ENCODE measurements at regions not wholly inside any gene's neighbourhood (a gene's known extent, or its start where the extent isn't known, plus 50 kb on each side); places are given as distances from the start of the nearest gene placed in this dataset.
"Not testable (repeated sequence)": the region's sequence is repeated elsewhere in the genome, so short reads cannot be mapped to it uniquely, and the experiment has no call there.

DNA sequence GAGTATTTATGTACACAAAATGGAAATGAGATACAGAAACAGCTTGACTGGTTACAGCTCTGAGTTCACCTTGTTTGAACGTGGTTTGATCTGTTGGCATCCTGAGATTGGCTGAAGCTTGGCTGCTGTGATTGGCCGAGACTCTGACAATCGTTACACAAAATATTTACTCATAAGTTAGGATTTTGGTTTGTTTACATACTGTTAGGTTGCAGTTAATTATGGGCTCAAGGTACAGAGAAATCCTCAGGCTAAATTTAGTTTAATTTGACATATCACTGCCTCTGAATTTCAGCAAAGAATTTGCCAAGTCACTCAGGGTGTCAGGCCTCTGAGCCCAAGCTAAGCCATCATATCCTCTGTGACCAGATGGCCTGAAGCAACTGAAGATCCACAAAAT is 227.3 kb downstream of the COPRS start:
- no peak for DNase-seq (ENCODE audit: low read depth in 4 of 4, low spot score in 3 of 4)

DNA sequence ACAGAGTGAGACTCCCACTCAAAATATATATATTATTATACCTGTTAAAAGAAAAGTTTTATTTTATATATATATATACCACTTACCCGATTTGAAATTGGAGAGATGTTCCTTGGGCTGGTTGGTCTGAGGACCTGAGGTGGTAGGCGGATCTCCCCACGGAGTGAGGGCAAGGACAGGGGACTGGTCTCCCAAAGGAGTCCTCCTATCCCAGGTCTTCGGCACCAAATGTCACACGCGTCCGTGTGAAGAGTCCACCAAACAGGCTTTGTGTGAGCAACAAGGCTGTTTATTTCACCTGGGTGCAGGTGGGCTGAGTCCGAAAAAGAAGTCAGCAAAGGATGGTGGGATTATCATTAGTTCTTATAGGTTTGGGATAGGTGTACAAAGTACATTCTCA is 228.2 kb downstream of the COPRS start:
- DNase-seq (ENCODE audit: low read depth in 4 of 4, low spot score in 3 of 4): not testable (repeated sequence)

DNA sequence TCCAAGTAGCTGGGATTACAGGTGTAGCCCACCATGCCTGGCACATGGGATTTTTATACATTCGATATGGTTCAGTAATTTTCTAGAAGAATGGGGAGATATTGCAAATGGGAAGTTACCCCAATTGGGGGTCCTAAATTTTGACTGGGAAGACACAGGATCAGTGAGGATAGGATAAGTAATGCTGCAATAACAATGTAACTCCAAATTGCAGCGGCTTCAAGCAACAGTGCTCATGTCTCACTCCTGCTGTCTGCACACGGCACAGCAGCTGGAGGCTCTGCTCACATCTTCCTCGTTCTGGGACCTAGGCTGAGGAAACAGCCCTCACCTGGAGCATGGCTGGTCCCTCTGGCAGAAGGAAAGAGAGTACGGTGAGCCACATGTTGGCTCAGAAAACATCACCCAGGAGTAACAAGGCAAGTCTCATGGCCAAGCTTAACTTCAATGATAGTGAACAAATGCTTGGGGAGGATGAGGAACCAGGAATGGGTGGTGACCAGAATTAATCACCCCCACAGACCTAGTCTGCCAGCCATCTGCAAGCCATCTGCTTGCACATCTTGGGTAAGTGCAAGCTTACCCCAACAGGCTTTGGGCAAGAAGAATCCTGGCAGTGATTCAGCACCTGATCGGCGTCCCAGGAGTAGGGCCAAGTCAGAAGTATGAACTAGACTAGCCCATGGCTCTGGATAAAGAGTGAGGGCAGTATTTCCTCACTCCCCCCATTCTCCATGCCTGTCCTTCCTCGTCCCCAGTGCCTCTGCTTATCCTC is 229.2 kb downstream of the COPRS start:
- no peak for DNase-seq (ENCODE audit: low read depth in 4 of 4, low spot score in 3 of 4)

DNA sequence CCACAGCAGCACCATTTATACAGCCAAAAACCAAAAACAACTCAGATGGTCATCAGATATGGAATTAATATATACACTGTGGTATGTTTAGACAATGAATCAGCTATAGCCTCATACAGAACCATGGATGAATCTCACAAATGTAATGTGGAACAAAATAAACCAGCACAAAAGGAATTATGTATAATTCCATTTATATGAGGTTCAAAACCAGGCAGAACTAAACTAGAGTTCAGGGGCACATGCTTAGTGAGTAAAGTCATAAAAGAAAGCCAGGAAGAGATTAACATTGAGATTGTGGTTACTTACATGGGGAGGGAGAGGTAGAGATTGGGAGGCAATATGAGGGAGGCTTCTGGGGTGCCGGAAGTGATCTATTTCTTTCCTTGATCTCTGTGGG is 231.1 kb downstream of the COPRS start:
- DNase-seq (ENCODE audit: low read depth in 4 of 4, low spot score in 3 of 4): no peak

DNA sequence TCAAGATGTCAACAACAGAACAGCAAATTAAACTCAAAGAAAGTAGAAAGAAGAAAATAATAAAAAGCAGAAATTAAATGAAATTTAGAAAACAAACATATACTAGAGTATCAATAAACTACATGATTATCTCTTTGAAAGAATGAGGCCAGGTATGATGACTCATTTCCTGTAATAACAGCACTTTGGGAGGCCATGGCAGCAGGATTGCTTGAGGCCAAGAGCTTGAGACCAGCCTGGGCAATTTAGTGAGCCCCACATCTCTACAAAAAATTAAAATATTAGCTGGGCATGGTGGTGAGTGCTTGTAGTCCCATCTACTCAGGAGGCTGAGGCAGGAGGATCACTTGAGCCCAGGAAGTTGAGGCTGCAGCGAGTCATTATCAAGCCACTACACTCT is 232.5 kb downstream of the RAB11FIP4 start:
- DNase-seq (ENCODE audit: low read depth in 4 of 4, low spot score in 3 of 4): no peak

DNA sequence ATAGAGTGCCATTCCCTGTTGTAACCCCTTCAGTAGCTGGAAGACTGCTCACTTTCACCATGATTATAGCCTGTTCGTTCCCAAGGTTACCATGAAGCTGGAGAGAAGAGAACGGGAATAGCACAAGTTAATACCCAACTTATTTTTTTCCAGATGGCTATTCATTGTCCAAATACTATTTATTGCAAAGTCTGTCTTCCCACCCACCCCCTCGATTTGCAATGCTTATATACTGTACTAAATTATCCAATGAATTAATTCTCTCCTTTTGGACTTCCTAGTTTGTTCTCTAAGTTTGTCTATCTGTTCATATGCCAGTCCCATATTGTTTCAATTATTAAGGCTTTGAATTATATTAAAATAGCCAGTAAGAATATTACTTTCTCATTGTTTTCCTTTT is 231.0 kb downstream of the RAB11FIP4 start:
- DNase-seq (ENCODE audit: low read depth in 4 of 4, low spot score in 3 of 4): no peak

DNA sequence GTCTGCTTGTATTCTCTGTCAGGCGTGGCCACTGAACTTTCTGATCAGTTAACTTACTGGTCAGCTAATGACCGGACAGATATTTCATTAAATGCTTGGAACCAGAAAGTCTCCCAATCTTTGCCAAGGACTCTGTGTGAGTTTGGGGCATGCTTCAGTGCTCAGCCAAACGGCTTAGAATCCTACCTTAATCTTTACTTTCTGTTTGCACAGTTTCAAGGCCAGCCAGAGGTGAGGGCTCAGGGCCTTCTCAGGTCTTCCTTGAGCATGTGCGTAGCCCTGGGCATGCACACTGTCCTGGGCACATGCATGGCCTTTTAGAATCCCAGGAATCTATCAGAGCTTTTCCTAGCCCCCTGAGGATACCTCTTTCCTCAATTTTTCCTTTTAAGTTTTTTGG is 230.1 kb downstream of the RAB11FIP4 start:
- DNase-seq (ENCODE audit: low read depth in 4 of 4, low spot score in 3 of 4): no peak

DNA sequence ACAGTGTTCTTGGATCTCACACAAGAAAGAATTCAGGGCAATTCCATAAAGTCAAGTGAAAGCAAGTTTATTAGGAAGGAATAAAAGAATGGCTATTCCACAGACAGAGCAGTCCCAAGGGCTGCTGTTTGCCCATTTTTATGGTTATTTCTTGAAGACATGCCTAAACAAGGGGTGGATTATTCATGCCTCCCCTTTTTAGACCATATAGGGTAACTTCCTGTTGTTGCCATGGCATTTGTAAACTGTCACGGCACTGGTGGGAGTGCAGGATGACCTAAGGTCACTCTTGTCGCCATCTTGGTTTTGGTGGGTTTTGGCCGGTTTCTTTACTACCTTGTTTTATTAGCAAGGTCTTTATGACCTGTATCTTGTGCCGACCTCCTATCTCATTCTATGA is 219.6 kb downstream of the RAB11FIP4 start:
- not testable (repeated sequence) for DNase-seq (ENCODE audit: low read depth in 4 of 4, low spot score in 3 of 4)

DNA sequence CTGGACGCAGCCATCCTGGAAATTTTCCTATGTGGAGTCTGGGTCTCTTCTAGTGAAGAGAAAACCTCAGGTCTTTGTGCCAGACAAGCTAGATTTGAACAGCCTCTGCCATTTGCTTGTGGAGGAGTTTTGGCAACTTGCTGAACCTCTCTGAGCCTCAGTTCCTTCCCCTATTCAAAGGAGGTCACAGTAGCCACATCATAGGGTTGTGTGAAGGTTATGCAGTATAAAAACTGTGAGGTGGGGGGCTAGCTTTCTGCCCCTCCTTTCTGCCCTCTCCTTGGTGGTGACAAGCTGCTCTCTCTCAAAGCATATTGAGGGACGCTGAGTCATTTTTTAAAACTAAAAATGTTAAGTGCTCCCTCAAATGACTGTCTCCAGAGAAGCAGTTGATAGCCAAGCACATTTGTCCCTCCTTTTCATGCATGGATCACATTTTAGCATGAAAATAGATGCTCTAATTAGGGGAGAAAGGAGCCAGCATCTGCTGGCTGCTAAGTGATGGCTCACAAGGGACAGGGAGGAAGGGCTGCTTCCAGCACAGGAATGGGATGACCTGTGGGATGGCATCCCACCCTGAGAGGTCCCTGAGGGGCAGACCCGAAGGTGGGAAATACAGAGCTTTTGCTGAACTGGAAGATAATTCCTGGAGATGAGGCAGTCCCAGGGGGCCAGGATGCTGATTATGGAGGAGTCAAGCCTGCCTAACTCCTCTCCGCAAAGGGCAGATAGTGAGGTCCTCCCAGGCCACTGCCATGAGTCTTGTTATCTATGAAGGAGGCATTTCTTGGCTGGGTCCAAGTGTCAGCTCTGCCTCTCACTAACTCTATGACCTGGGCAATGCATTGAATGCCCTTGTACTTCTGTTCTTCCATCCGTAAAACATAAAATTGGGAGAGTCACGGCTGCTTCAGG is 218.8 kb downstream of the RAB11FIP4 start:
- DNase-seq (ENCODE audit: low read depth in 4 of 4, low spot score in 3 of 4): no peak

DNA sequence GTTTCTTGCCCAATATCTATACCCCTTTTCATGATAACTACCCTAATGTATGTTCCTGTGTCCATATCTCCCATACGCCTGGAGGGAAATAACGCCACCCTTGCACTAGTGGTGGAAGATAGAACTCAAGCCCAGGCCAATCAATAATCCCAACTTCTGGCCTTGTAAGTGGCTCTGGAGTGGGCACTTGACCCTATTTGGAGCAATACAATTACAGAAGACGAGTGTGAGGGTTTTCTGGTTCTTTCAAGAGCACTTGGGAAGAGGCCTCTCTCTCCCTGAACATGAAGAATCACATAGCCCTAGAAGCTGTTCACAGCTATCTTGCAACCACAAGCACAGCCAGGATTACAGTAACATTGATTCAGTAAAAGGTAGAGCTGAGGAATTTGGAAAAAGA is 217.9 kb downstream of the RAB11FIP4 start:
- no peak for DNase-seq (ENCODE audit: low read depth in 4 of 4, low spot score in 3 of 4)

DNA sequence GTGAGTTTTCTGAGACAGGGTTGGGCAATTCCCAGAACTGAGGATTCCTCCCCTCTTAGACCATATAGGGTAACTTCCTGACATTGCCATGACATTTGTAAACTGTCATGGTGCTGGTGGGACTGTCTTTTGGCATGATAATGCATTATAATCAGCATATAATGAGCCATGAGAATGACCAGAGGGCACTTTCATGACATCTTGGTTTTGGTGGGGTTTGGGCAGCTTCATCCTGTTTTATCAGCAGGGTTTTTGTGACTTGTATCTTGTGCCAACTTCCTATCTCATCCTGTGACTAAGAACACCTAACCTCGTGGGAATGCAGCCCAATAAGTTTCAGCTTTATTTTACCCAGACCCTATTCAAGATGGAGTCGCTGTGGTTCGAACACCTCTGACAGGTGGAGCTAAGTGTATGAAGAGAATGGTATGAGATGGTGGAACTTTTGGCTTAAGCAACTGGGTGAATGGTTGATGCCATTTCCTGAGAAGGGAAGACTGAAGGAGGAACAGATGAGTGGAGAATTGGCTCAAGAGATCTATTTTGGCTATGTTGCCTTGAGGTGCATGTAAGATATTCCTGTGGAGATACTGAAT is 217.3 kb downstream of the RAB11FIP4 start:
- DNase-seq (ENCODE audit: low read depth in 4 of 4, low spot score in 3 of 4): no peak

DNA sequence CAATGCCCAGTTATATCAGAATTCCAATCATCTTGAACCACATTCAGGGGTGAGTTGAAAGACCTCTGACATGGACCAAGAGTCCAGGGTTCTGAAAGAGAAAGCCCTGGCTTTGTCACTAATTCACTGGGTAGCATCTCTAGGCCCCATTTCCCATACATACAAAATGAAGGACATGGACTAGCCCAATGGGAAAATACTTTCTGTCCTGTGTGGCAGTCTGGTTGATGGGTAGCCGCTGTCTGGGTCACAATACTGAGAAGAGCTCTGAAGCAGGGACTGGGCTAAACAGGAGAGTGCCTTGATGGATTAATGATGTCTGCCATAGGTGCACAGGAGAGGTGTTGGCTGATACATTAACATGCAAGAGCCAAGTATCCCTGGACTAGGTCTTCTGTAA is 214.3 kb downstream of the RAB11FIP4 start:
- no peak for DNase-seq (ENCODE audit: low read depth in 4 of 4, low spot score in 3 of 4)

DNA sequence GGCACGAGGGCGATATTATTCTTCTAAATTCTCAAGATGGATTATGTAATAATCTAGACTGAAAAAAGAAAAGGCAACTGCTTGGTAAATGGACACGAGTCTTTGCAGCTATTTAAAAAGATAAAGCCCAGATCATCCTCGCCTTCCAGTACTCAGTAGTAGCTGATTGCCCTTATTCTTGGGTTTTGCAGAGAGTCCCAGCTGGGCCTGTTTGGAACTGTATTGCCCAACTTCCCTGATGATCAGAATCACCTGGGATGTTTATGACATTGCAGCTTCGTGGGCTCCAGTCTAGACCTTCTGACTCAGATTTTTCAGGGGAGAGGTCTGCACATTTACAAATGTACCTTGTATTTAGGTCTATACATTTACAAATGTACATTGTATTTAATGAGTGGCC is 213.5 kb downstream of the RAB11FIP4 start:
- DNase-seq (ENCODE audit: low read depth in 4 of 4, low spot score in 3 of 4): no peak

DNA sequence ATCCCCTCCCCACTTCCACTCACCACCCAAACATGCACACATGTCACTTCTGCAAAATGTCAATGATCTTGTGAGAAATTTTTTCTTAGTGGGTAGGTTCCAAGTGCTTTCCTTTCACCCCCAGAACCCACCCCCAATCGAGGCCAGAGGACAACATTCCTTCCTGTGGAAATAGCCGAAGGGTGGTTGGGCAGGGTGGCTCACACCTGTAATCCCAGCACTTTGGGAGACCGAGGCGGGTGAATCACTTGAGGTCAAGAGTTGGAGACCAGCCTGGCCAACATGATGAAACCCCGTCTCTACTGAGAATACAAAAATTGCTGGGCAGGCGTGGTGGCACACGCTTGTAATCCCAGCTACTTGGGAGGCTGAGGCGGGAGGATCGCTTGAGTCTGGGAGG is 208.7 kb downstream of the RAB11FIP4 start:
- not testable (repeated sequence) for DNase-seq (ENCODE audit: low read depth in 4 of 4, low spot score in 3 of 4)

DNA sequence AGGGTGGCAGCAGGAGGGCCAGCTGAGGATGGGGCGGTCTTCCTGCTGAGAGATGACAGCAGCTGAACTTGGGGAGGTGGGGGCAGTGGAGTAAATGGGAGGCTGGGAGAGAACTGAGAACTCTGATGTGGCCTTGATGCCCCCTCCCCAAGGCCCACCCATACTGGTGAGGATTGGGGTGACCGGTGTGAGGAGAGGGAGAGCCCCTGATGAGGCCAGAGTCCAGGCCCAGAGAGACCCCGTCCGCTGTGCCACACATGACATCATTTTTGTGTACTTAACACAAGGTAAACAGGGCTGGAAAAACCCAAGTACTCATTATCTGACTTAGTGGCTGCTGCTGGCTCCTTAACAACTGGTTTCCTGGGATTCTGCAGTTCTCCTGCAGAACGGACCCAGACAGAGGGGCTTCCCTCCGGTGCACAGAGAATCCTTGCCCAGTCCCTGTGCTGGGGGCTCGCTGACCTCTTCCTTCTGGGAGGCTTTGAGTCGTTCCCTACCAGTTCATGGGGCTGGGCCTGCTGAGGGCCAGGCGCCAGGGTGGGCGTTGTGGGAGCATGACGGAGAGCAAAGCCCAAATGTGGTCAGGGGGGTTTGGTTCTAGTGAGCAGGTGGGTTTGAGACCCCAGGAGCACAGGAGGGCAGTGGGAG is 207.6 kb downstream of the RAB11FIP4 start:
- DNase-seq (ENCODE audit: low read depth in 4 of 4, low spot score in 3 of 4): no peak

DNA sequence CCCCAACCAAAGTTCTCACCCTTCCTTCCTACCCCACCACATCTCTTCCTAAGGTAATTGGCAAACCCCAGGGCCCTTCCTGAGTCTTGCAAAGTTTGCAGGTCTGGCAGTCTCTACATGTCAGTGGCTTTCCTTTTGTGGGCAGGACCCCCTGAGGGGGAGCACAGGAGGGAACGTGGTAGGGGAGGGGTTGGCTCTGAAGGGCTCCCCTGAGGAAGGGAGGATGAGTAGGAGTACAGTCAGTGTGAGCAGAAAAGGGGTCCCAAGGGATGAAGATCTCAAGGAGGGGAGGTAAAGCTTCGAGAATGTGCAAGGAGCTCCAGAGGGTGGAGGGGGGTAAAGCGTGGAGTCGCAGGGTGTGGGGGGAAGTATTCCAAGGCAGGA is 206.9 kb downstream of the RAB11FIP4 start:
- no peak for DNase-seq (ENCODE audit: low read depth in 4 of 4, low spot score in 3 of 4)

DNA sequence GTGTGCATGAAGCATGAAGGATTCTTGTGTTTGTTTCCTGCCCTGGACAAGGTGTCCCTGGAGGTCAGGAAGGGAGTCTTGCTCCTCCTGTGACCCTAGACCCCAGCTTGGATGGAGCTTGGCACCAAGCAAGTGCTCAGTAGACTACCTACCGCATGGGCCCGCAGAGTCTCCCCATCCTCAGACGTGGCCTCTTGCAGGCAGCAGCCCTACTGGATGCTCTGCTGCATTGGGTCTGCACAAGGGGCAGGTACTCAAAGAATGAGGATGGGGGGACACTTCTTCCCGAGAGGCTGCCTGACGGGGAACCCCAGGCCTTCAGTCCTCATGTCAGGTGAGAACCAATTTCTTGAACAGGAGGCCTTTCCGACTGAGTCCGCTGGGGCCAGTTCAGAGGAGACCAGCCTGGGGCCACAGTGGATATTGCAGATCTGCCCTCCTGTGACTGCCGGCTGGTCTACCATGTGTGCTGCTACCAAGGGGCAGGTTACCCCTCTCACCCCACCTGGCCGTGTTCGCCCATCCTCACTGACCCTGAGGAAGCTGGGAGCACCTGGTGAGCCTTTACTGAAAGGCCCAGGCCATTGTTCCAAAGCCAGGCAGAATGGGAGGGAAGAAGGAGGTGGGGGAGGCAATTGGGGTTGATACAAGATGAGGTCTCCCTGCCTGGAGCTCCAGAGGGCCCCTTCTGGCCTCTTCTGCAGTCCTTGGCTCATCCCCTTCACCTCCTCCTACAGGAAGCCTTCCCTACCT is 206.3 kb downstream of the RAB11FIP4 start:
- no peak for DNase-seq (ENCODE audit: low read depth in 4 of 4, low spot score in 3 of 4)

DNA sequence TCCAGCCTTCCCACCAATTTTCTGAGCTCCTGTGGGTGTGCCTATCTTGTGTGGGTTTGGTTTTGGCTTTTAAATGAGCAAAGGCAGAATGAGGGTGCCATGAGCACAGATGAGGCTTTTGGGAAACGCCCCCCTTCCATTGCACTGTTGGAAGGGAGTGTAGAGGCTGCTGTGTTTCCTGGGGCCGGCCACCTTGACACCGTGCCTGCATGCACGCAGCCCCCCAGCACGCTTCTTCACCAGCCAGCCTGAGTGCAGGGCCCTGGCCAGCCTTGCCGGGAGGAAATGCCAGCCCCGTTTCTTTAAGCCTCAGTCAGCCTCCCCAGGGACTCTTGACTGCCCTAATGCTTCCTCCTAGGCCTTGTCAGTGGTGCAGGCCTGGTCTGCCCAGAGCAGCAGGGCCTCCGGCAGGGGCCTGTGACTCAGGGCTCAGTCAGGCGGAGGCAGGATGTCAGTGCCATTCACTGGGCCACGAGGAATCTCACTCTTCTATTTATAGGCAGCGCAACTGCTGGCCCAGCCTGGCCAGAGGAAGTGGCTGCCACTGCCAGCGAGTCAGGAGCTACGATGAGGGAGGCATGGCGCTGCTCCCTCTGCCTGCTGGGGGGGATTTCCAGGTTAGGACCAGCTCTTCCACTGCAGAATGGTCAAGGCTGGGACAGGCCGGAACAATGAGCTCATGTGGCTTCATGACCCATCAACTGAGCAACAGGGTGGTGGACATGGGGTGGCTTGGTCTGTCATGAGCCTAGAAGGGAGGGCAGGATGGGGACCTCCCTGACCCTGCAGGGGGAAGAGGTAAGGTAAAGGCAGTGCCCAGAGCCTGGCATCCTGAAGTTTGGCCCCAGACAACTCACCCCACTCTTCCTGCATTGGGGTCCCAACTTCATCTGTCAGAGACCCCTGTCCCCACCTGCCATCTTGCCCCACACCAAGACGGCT is 205.2 kb downstream of the RAB11FIP4 start:
- no peak for DNase-seq (ENCODE audit: low read depth in 4 of 4, low spot score in 3 of 4)

DNA sequence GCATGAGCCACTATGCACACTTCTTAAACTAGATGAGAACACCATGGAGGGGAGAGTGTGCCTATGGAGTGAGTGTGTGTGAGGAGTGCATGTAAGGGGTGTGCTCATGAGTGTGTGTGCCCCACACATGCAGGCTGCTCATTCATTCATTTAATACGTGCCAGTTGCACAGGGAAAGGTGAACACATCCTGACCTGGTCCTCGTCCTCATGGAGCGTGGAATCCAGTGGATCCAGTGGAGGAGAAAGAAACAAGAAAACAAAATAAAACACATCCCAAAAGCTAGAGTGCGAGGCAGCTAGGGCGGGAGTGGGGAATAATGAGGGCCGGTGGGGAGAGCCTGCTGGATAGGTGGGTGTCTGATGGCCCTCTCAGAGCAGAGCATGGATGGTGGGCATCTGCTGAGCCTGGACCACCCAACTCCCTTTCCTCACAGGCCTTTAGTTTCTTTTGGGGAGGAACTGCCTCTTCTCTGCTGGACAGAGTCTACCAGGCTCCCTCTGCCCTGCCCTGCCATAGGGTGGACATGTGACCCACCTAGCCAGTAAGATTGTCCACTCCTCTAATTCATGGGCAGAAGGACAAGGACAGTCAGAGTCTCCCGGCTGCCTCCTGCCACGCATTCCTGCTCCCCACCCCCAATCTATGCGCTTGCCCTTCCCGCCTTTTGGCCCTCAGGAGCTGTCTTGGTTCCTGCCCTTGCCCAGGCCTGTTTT is 204.3 kb downstream of the RAB11FIP4 start:
- no peak for DNase-seq (ENCODE audit: low read depth in 4 of 4, low spot score in 3 of 4)
